NCI-H2081 treated with DMSO at 0.1 percent for 48 hours (cell line): ENCODE measurements at regions not wholly inside any gene's neighbourhood (a gene's known extent, or its start where the extent isn't known, plus 50 kb on each side); places are given as distances from the start of the nearest gene placed in this dataset.

ENCODE experiments used
- DNase-seq: peaks from one replicate; lab custom pipeline; 2025; lab: John Stamatoyannopoulos, UW

GRCh38 chr18:6465281-6465680, 50.6 kb upstream of the L3MBTL4 start:
- no peak for DNase-seq

DNA sequence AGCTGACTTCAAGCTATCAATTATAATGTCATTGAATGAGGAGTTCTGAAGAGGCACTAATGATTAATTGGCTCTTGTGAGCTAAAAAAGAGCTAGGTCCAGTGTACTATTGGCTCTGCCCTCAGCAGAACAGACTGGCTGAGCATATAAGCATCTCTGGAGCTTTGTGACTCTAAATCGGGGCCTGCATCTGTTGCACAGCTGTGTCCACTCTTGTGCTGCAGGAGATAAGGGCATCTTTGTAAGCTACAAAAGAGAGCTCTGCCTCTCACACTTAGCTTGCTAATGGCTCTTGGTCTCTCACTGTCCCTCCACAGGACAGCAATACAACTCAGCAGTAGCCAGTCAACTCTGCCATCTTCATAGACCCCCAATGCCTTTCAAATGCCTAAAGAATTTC, 61.5 kb upstream of the L3MBTL4 start:
- no peak for DNase-seq

GRCh38 chr18:6476880-6477279, 62.2 kb upstream of the L3MBTL4 start:
- no peak for DNase-seq

DNA sequence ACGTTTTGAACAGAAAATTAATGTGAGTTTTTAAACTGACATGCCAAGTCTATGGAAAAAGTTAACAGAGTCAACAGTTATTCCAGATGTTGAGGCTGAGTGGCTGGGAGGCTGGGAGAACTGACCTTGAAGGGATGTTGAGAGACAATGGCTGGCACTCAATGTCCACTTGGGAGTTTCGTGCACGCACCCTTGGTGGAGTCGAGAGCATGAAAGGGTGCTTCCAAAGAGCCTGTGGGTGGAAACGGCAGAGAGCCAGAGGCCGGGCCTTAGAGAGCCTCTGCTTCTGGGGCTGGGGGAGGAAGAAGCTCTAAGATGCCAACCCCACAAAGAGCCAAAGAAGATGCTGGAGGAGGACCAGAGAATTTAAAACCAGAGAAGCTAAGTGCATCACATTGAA, 63.4 kb upstream of the L3MBTL4 start:
- DNase-seq = no peak

DNA sequence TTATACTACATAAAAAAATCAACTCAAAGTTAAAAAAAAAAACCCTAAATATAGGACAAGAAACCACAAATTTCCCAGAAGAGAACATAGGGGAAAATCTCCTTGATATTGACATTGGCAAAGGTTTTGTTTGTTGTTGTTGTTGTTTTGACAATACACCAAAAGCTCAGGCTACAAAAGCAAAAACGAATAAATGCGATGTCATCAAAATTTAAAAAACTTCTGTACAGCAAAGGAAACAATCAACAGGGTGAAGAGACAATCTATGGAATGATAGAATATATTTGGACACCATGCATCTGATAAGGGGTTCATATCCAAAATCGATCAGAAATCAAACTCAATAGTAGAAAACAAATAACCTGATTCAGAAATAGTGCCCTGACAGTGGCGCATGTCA, 65.0 kb upstream of the L3MBTL4 start:
- no peak for DNase-seq

- no peak for DNase-seq
These were observed 67.7 kb upstream of the L3MBTL4 start for GRCh38 chr18:6482198-6482977.

- no peak for DNase-seq
These were observed 69.9 kb upstream of the L3MBTL4 start for GRCh38 chr18:6484659-6485058.

DNA sequence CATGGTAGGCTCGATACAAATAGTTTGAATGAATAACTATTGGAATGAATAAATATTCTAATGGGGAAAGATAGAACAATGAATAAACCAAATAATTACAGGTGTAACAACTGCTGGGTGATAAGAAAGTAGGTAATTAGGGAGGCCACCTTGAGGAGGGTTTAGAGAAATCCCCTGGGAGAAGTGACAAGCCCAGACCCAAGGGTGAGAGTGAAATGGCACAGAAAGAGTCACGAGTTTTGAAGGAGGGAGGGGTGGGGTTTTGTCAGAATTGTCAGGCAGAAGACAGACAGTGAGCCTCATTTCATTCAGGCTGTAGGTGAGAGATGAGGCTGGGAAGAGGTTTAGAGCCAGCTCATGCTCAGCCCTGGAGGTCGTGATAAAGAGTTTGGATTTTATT, 71.6 kb upstream of the L3MBTL4 start:
- DNase-seq = no peak

DNA sequence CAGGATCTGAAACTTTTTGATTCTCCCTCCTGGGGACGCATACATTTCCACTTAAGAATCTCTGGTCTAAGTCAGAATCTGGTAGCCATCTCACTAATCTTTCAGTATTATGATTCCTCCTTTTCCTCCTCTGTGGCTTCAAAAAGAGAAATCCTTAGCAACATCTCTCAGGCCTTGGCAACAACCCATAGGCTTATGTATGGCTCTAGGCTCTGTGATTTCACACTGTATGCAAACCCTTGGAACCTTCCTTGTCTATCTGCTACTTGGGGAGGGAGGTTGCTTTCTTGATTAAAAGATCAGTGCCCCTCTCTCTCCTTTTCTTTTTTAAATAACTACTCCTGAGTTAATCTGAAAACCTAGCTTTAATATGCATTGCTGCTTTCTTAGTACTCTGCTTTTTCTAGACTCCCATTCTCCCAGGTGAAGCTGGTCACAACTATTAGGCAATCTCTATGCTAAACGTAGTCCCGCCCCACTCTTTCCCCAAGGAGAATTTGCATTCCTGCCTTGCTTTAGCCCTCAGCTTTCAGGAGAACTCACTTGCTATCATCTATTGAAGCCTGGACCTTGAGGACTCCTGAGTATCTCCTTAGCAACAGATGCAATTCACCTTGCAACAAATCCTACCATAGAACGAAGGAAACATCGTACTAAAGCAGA, 72.2 kb upstream of the L3MBTL4 start:
- DNase-seq = no peak

GRCh38 chr18:6487968-6488367, 73.3 kb upstream of the L3MBTL4 start:
- DNase-seq = no peak

GRCh38 chr18:6488956-6489355, 74.2 kb upstream of the L3MBTL4 start:
- DNase-seq = no peak

DNA sequence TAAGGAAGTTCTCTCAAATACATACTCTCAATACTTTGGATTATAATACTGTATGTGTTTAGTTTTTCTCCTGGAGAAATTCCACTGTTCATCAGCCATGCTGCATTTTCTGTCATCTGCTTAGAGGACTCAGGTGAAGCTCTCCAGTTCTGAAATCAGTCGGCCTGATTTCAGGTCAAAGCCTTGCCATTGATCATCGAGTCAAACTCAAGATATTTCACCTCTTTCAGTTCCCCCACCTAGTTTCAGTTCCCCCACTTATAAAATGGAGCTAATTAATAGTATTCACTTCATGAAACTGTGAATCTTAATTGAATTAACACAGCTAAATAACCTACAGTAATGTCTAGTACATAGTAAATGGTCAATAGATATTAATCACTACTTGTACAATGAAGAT, 75.3 kb upstream of the L3MBTL4 start:
- DNase-seq = no peak

DNA sequence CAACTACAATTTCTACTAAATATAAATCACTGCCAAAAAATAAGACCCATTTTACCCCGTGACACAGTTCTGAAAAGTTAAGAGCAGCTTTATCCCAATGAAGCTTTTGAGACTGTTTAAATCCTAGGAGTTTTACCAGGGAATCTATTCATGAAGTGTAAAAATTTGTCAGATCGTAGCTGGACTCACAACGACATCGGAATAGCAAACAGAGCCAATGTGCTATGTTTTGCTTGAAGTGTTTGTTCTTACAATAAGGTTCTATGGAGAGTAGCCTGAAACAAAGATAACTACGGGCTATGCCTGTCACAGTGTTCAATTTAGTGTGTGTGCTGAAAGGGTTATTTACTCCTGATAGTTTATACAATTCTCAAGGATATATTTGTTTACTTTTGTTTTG, 78.5 kb upstream of the L3MBTL4 start:
- DNase-seq = no peak

GRCh38 chr18:6495536-6495935, 80.8 kb upstream of the L3MBTL4 start:
- DNase-seq = no peak

GRCh38 chr18:6497543-6497942, 82.8 kb upstream of the L3MBTL4 start:
- no peak for DNase-seq

- no peak for DNase-seq
These were observed 83.7 kb upstream of the L3MBTL4 start for GRCh38 chr18:6498289-6498856.

DNA sequence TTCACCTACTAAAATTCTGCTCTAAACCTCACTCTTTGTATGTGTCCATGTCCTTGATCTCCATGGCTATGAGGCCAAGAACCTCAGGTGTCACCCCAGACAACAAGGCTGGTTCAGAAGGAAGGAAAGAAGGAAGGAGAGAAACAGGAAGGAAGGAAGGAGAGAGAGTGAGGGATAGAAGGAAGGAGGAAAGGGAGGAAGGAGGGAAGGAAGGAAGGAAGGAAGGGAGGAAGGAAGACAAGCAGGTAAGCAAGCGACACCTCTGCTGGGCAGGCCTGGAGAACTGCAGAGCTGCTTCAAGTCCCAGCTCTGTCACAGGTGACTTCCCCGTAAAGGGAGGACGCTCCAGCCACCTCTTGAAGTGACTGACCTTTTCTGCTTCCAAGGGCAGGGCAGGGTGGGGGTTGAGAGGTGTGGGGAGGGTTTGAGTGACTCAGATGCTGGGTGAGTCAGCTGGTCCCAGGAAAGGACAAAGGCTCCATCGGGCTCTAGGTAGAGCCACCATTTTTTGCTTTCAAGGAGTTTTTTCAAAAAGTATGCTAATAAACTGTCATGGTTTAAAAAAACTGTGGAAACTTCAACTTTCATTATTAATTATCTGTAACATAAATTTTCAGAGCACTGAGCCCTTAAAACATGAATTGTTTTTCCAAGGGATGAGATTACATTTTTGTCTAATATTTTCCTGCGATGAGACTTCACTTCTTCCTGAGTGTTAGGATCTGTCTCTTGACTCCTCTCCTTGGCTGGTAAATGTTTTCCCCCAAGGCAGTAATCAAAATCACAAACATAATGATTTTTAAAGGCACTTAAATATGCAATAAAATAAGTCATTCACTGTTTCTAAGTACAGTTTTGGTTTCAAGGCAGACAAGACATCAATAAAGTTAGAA, 90.1 kb upstream of the L3MBTL4 start:
- no peak for DNase-seq

DNA sequence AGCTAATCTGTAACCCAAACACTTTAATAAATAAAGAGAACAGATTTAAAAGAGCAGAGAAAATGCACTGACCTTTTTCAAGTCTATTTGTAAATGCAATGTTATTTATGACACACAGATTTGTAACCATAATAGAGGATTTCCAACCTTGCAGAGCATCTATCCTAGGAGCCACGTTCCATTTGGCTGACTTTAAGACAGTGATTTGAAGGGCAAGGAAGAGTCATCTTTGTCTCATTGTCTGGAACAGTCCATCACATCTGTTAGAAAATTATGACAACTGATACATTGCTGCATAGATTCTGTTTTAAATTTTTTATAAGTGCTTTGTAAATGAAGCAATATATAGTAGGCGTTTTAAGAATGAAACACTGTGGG, 90.8 kb upstream of the L3MBTL4 start:
- no peak for DNase-seq

GRCh38 chr18:6509417-6509816, 94.7 kb upstream of the L3MBTL4 start:
- no peak for DNase-seq

- DNase-seq = no peak
These were observed 95.1 kb upstream of the L3MBTL4 start for GRCh38 chr18:6509832-6510231.

DNA sequence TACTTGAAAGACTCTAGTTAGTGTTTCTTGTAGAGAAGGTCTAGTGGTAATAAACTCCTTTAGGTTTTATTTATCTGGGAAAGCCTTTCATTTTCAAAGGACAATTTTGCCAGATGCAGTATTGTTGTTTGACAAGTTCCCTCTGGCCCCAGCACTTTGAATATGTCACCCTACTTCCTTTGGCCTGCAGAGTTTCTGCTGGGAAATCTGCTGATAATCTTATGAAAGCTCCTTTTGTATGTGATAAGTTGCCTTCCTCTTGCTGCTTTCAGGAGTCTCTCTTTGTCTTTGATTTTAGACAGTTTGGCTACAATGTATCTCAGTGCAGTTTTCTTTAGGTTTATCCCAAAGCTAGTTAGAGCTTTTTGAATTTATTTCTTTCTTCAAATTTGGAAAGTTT, 106.2 kb upstream of the L3MBTL4 start:
- no peak for DNase-seq

DNA sequence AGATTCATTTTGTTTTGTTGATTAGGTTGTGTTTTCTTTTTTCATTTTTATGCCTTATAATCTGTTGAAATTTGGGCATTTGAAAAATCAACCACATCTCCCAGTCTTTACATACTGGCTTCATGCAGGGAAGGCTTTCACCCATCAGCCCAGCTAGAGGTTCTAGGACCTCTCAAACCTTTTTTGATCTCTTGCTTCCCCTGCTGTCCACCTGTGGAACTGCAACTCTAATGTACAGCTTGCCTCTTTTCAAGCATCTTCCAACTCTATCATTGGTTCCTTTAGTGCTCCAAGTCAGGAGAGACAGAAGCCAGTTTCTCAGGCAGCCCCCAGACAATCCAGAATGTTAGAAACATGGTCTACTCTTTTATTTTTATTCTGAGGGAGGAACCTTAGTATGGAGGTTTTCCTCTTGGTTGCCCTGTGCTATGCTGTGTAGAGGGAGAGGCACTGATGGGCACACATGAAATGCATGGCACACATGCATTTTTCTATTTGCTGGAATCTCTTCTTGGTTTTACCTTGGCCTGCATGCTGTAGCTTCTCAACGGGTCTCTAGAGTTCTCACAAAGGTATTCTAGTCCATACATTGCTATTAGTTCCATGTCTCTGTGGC, 107.2 kb upstream of the L3MBTL4 start:
- DNase-seq = peak; percentile 12
